Spleen (tissue), 7 donors: ENCODE measurements at regions not wholly inside any gene's neighbourhood (a gene's known extent, or its start where the extent isn't known, plus 50 kb on each side); places are given as distances from the start of the nearest gene placed in this dataset.

ENCODE experiments used
- POLR2A ChIP-seq, 3 donors: fragments of 450-650 bp; IDR thresholded peaks; one replicate each; pipeline ENCODE4 v1.5.1; 2017; ENCODE audit warnings: antibody characterized with exemption in 3 of 3, mild to moderate bottlenecking in 1 of 3
- POLR2AphosphoS5 ChIP-seq, 3 donors: sonication (generic); formaldehyde crosslinking; IDR thresholded peaks; one replicate each; pipeline ENCODE4 v1.5.1; 2017; ENCODE audit warnings: antibody characterized with exemption in 3 of 3
- TF ChIP-seq, protein P1 (sequence below), 11 experiments: fragments of 200-600 bp in 7 of 11; fragments of 450-650 bp in 4 of 11; sonication (generic) in 4 of 11; IDR thresholded peaks in 8 of 11; conservative IDR thresholded peaks in 3 of 11; 1 replicate in 7 of 11; 2 replicates in 4 of 11; pipeline versions ENCODE4 v1.4.0 to v1.8.0; 2016 to 2021; ENCODE audit warnings: antibody characterized with exemption in 11 of 11, inconsistent platforms in 4 of 11, mild to moderate bottlenecking in 1 of 11
- donor health status: DM: no; HTN: no; CAD: no; lungs with moderate emphysema.
- donor health status: DM: no; HTN: no; CAD: no.
- donor health status: DM: no; HTN: no; CAD: no.

DNA sequence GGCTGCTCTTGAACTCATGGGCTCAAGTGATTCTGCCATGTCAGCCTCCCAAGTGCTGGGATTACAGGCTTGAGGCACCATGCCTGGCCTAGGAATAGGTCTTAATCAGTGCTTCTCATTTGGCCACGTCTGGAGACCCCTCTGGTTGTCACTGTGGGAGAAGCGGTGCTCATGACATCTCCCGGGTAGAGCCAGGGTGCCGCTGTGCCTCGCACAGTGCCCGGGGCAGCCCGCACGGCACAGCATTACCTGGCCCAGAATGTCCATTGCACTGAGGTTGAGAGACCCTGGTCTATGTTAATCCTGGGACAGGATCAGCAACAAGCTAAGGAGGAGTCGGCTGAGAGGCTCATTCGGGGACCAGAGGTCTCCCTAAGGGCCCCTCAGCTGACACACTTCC is 160.8 kb downstream of the EFNB2 start:
- TF ChIP-seq POLR2AphosphoS5 (IDR thresholded peaks at IDR 0.05): no peak
- TF ChIP-seq, protein P1, sequence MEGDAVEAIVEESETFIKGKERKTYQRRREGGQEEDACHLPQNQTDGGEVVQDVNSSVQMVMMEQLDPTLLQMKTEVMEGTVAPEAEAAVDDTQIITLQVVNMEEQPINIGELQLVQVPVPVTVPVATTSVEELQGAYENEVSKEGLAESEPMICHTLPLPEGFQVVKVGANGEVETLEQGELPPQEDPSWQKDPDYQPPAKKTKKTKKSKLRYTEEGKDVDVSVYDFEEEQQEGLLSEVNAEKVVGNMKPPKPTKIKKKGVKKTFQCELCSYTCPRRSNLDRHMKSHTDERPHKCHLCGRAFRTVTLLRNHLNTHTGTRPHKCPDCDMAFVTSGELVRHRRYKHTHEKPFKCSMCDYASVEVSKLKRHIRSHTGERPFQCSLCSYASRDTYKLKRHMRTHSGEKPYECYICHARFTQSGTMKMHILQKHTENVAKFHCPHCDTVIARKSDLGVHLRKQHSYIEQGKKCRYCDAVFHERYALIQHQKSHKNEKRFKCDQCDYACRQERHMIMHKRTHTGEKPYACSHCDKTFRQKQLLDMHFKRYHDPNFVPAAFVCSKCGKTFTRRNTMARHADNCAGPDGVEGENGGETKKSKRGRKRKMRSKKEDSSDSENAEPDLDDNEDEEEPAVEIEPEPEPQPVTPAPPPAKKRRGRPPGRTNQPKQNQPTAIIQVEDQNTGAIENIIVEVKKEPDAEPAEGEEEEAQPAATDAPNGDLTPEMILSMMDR (IDR thresholded peaks at IDR 0.05 in 8 of 11, conservative IDR thresholded peaks at IDR 0.05 in 3 of 11): no peak
- no peak for TF ChIP-seq POLR2A (IDR thresholded peaks at IDR 0.05)
